Psoas muscle (tissue), 7 donors: ENCODE measurements at regions not wholly inside any gene's neighbourhood (a gene's known extent, or its start where the extent isn't known, plus 50 kb on each side); places are given as distances from the start of the nearest gene placed in this dataset.

Experiments
- ATAC-seq, 4 donors: fragments of 200-7000 bp; cut with Tn5 transposase; one replicate each; pipeline ENCODE4 v1.9.1; 2020; ENCODE audit warnings: moderate library complexity in 3 of 4, mild to moderate bottlenecking in 2 of 4
- DNase-seq, 2 donors: peaks; one replicate each; pipeline ENCODE4 v3.0.0-alpha.2; 2020
- H3K27ac ChIP-seq: fragments of 200-600 bp; one replicate; pipeline ENCODE4 v1.8.0; 2022
- H3K27me3 ChIP-seq, 3 donors: fragments of 200-600 bp in 1 of 3; one replicate each; pipeline versions ENCODE4 v1.6.1 to v1.8.0; 2013 to 2022; ENCODE audit warnings: low read length in 2 of 3, mild to moderate bottlenecking in 2 of 3, moderate library complexity in 1 of 3; ENCODE audit not compliant: insufficient read depth in 3 of 3
- H3K36me3 ChIP-seq, 2 donors: fragments of 200-600 bp in 1 of 2; one replicate each; pipeline versions ENCODE4 v1.6.1 to v1.8.0; 2013 to 2022; ENCODE audit warnings: low read depth in 1 of 2, mild to moderate bottlenecking in 1 of 2, moderate library complexity in 1 of 2; ENCODE audit not compliant: insufficient read depth in 1 of 2
- H3K4me1 ChIP-seq: fragments of 200-600 bp; one replicate; pipeline ENCODE4 v1.8.0; 2022
- H3K4me3 ChIP-seq: fragments of 200-600 bp; one replicate; pipeline ENCODE4 v1.8.0; 2022; ENCODE audit warnings: mild to moderate bottlenecking
- H3K9me3 ChIP-seq: fragments of 200-600 bp; one replicate; pipeline ENCODE4 v1.8.0; 2022
- WGBS, 3 donors: extraction: QIAGEN DNeasy Blood & Tissue Kit; methylation state at CpG; one replicate each; pipeline versions ENCODE4 v1.1.6 to v1.1.7; 2013; 5-methylcytosine and 5-hydroxymethylcytosine counted together
- intact Hi-C, 2 donors: fragments of 100-400 bp; cut with DNase I; formaldehyde crosslinking; loops; one replicate each; pipeline versions ENCODE4 v1.11.0 to v1.14.2; 2022
- TF ChIP-seq, protein P1 (sequence below): fragments of 200-600 bp; IDR thresholded peaks from one replicate; pipeline ENCODE4 v1.8.0; 2022; ENCODE audit warnings: antibody characterized with exemption
- donor health status: healthy with polysubstance abuse.
- donor health status: DM: no; HTN: no; CAD: no; lungs with moderate emphysema.
- donor health status: Bipolar disorder and iron deficiency.
- donor health status: healthy.
- donor health status: DM: yes; HTN: yes; CAD: no.
- donor health status: DM: no; HTN: no; CAD: no.
- donor health status: DM: yes; HTN: yes; CAD: no.

DNA sequence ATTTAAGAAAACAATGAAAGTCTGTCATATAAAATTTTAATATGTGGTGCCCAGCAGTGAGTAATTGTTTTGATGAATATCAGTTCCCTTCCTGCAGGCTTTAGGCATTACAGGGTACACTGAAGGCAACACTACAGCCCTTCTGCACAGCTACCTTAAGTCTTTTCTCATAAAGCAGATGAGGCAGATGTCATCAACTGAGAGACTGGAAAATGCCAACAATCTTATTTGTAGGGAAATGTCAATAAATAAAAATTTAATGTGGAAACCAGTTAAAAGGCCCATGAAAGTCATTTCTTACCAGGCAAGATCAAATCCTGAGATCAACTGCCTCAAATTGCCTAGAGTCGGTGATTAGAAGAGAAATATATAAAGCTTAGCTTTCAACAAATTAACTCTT, 193.4 kb upstream of the NWD2 start:
- 70 to 97% (median 90%) methylated on average over 1 of the region's 1 CpG for WGBS, 3 donors
- TF ChIP-seq, protein P1, sequence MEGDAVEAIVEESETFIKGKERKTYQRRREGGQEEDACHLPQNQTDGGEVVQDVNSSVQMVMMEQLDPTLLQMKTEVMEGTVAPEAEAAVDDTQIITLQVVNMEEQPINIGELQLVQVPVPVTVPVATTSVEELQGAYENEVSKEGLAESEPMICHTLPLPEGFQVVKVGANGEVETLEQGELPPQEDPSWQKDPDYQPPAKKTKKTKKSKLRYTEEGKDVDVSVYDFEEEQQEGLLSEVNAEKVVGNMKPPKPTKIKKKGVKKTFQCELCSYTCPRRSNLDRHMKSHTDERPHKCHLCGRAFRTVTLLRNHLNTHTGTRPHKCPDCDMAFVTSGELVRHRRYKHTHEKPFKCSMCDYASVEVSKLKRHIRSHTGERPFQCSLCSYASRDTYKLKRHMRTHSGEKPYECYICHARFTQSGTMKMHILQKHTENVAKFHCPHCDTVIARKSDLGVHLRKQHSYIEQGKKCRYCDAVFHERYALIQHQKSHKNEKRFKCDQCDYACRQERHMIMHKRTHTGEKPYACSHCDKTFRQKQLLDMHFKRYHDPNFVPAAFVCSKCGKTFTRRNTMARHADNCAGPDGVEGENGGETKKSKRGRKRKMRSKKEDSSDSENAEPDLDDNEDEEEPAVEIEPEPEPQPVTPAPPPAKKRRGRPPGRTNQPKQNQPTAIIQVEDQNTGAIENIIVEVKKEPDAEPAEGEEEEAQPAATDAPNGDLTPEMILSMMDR, result no peak

DNA sequence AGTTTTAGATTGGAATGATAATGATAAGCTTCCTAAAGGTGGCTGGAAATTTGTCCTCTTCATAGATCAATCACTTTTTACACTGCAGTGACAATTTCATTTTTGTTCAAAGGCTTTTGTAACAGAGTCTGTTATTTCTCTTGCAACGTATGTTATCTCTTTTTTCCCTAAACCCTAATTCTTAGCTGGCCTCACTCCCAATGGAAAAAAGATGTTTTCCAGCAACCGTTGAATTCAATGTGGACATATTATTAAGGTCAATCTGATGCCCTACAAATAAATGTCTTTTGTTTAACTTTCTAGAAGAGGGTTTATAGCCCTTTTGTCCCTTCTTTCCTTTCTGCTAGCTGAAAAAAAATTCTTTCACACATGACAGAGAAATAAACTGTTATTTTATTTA, 192.7 kb upstream of the NWD2 start:
- WGBS, 3 donors, result 22 to 32% (median 24%) methylated on average over 2 of the region's 2 CpGs

More for the DNA sequence above, 193.4 kb upstream of the NWD2 start:
- Histone ChIP-seq H3K4me3 (no peak overlapping the region), H3K27me3 (no peaks in the 10 kb centered on the region), H3K9me3 (no peaks in the 10 kb centered on the region), H3K27ac (no peak overlapping the region), H3K4me1 (no peaks in the 10 kb centered on the region), H3K36me3 (no peaks in the 10 kb centered on the region)
- no peak for ATAC-seq
- DNase-seq, result no peak
- intact Hi-C loops, result no loop called here

GRCh38 chr4:37054531-37055077, 189.9 kb upstream of the NWD2 start:
- Histone ChIP-seq H3K9me3 (no peaks in the 10 kb centered on the region), H3K4me1 (no peaks in the 10 kb centered on the region), H3K27ac (no peak overlapping the region), H3K27me3 (no peaks in the 10 kb centered on the region), H3K4me3 (no peak overlapping the region), H3K36me3 (no peaks in the 10 kb centered on the region)
- no peak for ATAC-seq
- DNase-seq, result no peak
- intact Hi-C loops, result no loop called here
- 18 to 24% (median 21%) methylated on average over 4 of the region's 4 CpGs for WGBS, 3 donors
- TF ChIP-seq, protein P1, result no peak

More for the DNA sequence above, 192.7 kb upstream of the NWD2 start:
- no peak for DNase-seq
- Histone ChIP-seq H3K4me1 (no peaks in the 10 kb centered on the region), H3K9me3 (no peaks in the 10 kb centered on the region), H3K27me3 (no peaks in the 10 kb centered on the region), H3K27ac (no peak overlapping the region), H3K36me3 (no peaks in the 10 kb centered on the region), H3K4me3 (no peak overlapping the region)
- no peak for ATAC-seq
- TF ChIP-seq, protein P1, result no peak
- intact Hi-C loops, result no loop called here

DNA sequence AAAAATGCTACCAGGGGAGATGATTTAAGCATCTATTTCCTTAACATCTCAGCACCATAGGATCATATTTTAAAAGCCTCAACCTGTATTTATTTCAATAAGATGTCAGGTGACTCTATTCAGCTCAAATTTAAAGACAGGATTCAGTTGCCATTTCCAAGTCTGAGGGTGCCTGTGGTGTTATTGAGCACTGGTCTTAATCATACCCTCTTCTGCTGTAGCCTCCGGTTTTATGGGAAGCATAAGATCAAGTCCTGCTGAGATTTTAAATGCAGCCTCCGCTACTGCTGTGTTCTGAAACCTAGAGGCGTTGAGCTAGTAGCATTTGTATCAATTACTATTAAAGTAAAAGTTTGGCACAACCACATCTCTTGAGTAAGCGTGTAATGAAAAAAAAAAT, 185.7 kb upstream of the NWD2 start:
- 55 to 67% (median 65%) methylated on average over 4 of the region's 4 CpGs for WGBS, 3 donors
- no peaks in the 10 kb centered on the region for H3K4me1 ChIP-seq
- no peak for DNase-seq
- intact Hi-C loops, result no loop called here
- no peak for ATAC-seq
- no peak overlapping the region for H3K4me3 ChIP-seq
- no peak overlapping the region for H3K27ac ChIP-seq
- no peaks in the 10 kb centered on the region for H3K27me3 ChIP-seq
- TF ChIP-seq, protein P1, result no peak
- H3K36me3 ChIP-seq, result no peaks in the 10 kb centered on the region
- H3K9me3 ChIP-seq, result no peaks in the 10 kb centered on the region

DNA sequence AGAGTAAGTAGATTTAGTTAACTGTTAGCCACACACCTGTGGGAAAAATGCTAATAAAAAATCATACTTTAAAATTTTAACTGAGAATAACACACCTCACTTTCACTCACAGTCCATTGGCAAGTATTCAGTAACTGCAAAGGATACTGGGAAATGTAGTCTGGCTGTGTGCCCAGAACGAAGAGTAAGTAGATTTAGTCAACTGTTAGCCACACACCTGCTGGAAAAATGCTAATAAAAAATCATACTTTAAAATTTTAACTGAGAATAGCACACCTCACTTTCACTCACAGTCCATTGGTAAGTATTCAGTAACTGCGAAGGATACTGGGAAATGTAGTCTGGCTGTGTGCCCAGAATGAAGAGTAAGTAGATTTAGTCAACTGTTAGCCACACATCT, 178.4 kb upstream of the NWD2 start:
- no peak overlapping the region for H3K27ac ChIP-seq
- no peak overlapping the region for H3K4me3 ChIP-seq
- no peaks in the 10 kb centered on the region for H3K27me3 ChIP-seq
- H3K9me3 ChIP-seq, result no peaks in the 10 kb centered on the region
- H3K36me3 ChIP-seq, result no peaks in the 10 kb centered on the region
- WGBS, 3 donors, result 40 to 49% (median 48%) methylated on average over 2 of the region's 2 CpGs
- no peaks in the 10 kb centered on the region for H3K4me1 ChIP-seq
- TF ChIP-seq, protein P1, result no peak
- no peak for ATAC-seq
- intact Hi-C loops, result no loop called here
- DNase-seq, result no peak
